CD4-positive, alpha-beta T cell treated with Interleukin-10 for 1 hour (primary cell): ENCODE measurements at regions not wholly inside any gene's neighbourhood (a gene's known extent, or its start where the extent isn't known, plus 50 kb on each side); places are given as distances from the start of the nearest gene placed in this dataset.

ENCODE experiments used
- DNase-seq: peaks from one replicate; pipeline ENCODE4 v3.0.0-alpha.2; 2020

GRCh38 chr10:44326474-44327030 lies 58.3 kb downstream of the CXCL12 start:
- no peak for DNase-seq

GRCh38 chr10:44325596-44326307 lies 59.1 kb downstream of the CXCL12 start:
- DNase-seq = no peak

DNA sequence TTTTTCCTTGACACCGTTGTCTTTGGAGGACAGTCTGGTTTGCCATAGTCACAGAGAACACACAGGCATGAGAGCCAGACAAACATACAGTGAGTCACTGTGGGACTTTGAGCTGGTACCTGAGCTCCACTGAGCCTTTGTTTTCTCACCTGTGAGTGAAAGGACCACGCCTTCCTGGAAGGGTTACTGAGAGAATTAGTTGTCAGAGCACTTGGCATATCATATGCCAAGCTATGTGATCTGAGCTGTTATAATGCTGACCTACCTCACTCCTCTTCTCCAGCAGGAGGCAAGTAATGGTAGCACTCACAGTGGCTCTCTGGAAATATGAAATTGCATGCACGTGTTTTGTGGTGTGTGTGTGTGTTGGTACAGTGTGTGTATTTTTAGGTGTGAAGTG lies 59.7 kb downstream of the CXCL12 start:
- no peak for DNase-seq

GRCh38 chr10:44323838-44324237 lies 61.1 kb downstream of the CXCL12 start:
- no peak for DNase-seq

DNA sequence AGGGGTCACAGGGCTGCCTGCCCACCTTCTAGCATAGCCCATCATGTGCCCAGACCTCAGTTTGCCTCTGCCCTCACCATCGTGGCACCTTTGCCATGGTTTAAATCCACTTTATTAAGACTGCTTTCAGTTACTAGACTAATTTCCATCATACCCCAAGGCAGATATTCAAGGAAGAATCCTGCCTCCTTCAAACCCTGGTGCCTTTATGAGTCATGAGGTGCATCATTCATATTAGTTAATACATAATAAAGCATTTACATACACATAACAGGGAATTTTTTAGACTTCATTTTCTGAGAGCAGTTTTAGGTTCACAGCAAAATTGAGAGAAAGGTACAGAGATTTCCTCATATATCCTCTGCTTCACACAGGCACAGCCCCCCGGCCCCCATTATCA lies 62.8 kb downstream of the CXCL12 start:
- DNase-seq = no peak

- no peak for DNase-seq
Observed at GRCh38 chr10:44320756-44321155, 64.1 kb downstream of the CXCL12 start.

DNA sequence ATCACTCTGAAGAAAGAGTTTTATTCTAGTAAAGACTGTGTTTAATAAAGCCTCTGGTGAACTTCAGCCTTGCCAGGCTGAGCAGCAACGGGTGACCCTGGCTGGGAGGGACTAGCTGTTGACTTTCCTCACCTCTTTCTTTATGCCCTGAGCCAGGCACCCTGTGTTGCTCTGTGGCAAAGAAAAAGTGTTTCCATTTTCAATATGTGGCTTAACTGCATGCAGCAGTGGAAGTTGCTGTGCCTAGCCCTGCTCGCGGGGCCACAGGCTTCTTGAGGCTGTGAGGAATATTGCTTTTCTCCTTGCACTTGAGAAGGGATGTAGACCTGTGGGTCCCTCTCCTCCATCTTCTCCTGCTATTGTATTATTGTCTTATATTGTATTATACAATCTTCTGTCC lies 67.0 kb downstream of the CXCL12 start:
- no peak for DNase-seq

GRCh38 chr10:44316922-44317215 lies 68.0 kb downstream of the CXCL12 start:
- no peak for DNase-seq

DNA sequence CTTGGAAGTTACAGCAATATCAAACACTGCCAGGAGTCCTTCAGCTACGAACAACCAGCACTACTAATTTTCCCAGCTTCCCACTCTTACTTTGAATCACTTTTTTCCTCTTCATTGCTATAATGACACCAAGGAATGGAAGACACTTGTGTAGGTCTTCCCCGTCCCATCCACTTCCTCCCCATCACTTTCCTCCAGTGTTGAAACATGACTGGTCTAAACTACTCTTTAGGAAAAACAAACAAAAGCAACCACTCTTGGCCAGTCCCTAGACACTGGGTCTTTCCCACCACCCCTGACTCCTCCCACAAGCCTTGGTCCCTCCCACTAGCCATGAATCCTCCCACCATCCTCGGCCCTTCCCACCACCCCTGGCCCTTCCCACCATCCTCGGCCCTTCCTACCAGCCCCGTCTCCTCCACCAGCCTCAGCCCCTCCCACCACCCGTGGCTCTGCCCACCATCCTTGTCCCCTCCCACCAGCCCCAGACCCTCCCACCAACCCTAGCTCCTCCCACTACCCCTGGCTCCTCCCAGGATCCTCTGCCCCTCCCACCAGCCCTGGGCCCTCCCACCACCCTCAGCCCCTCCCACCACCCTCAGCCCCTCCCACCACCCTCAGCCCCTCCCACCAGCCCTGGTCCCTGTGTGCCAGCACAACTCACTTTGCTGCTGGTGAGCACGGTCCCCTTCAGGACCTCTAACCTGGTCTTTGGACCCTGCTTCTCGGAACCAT lies 68.5 kb downstream of the CXCL12 start:
- DNase-seq = peak; percentile 8

- DNase-seq = no peak
Observed at GRCh38 chr10:44314802-44315460, 70.0 kb downstream of the CXCL12 start.

GRCh38 chr10:44313761-44314165 lies 71.1 kb downstream of the CXCL12 start:
- DNase-seq = no peak

DNA sequence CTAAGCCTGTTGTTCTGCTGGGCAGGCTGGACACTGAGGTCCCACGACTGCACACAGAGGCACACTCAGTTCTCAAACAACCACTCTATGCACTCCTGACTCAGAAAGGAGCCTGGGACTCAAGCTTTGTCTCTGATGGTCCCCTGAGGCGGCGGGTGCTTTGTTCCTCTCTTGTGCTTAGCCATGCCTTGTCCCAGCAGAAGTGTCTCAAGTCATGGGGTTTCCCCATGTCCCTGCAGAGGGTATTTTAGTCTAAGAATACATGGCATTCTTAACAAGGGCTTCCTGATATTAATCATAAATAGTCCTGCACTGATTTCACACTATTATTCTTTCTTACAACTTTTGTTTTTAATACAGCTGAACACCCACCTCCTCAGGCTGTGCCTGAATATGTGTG lies 72.5 kb downstream of the CXCL12 start:
- DNase-seq = no peak

GRCh38 chr10:44311563-44312051 lies 73.3 kb downstream of the CXCL12 start:
- no peak for DNase-seq

GRCh38 chr10:44310762-44311562 lies 73.9 kb downstream of the CXCL12 start:
- peak; percentile 71 for DNase-seq

DNA sequence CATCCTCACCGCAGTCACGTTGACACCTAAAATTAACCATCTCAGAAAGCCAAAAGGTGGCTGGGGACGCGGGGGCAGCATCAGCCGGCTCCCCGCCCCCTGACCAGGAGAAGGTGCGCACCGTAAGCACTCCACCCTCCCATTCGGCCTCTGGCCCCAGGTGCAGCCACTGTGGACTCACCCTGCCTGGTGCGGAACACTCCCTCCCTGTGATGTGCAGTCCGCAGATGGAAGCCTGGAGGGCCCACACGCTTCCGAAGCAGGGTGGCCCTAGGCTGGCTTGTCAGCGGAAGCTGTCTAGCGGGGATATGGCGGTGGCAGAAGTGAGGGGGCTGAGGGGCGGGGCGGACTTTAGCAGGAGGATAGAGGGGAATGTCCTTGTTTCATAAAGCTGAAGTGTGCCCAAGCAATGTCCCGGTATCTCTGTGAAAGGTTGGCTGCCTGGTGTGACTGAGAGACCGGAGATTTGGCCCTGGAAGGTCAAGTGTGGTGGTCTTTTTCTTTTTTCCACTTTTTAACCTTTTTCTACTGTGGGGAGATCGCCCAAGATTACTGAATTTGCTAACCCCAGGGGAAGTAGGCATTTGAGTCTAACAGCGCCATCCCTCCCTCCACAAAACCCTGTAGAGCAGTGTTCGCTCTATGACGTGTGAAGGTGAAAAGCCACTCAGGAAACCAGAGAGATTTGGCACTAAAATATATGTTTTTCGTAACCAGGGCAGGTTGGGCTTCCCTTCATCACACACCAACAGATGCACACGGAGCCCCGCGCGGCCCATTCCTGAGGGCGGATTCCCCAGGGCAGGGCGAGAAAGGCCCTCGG lies 74.7 kb downstream of the CXCL12 start:
- DNase-seq = peak; percentile 29

- DNase-seq = no peak
Observed at GRCh38 chr10:44309361-44309760, 75.5 kb downstream of the CXCL12 start.

GRCh38 chr10:44308935-44309334 lies 76.0 kb downstream of the CXCL12 start:
- no peak for DNase-seq

DNA sequence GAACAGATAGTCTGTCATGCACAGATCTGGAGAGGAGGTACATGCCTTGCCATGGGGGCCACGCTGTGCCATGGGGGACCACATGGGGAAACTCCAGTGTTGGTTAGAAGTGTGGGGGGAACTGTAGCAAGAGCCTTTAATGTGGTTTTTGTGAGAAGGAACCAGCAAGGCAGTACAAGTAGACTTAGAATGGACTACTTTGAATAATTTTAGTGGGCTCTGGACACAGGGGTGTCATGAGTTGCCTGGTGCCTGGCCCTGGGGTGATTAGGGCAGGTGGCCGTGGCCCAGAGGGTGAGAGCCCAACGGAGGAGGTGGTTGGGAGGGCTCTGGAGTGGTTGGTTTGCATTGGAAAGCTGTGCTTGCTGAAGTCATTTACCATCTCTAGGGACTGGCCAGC lies 77.2 kb downstream of the CXCL12 start:
- no peak for DNase-seq

DNA sequence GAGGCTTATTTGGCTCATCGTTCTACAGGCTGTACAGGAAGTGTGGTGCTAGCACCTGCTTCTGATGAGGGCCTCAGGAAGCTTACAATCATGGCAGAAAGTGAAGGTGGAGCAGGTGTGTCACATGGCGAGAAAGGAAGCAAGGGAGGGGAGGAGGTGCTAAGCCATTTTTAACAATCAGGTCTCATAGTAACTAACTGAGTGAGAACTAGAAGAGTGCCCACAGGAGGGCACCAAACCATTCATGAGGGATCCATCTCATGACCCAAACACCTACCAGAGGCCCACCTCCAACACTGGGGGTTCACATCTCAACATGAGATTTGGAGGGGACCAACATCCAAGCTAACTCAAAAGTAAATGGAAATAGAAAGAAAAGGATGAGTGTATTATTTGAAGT lies 78.1 kb downstream of the CXCL12 start:
- DNase-seq = no peak

DNA sequence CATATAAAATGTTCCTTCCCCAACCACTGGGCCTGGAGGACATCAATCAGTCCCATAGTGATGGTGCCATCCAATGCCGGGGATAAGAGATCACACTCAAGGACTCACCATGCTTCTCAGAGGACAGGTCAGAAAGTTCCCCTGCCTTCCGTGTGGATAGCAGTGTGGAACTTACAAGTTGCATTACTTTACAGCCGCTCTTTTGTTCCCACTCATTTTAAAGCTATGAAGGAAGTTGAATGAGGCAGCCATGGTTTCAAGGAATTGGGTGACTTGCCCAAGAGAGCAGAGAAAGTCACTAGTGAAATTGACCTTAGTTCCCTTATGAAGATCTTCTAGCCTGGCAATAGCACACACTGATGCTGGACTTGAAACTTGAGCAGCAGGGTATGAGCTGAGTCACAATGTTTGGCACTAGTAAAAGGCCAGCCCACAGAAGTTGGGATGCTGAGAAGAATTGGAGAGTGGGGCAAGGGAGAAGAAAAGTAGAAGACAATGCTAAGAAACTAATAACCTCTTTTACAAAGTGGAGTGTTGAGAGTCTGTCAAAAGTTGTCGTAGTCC lies 78.7 kb downstream of the CXCL12 start:
- no peak for DNase-seq

GRCh38 chr10:44301781-44302355 lies 83.0 kb downstream of the CXCL12 start:
- DNase-seq = no peak
